Body of pancreas (tissue), 4 donors: ENCODE measurements at regions not wholly inside any gene's neighbourhood (a gene's known extent, or its start where the extent isn't known, plus 50 kb on each side); places are given as distances from the start of the nearest gene placed in this dataset.

Experiments
- ATAC-seq: fragments of 150-250 bp; one replicate; pipeline ENCODE4 v1.9.1; 2016
- DNase-seq, 4 donors: peaks; one replicate each; pipeline ENCODE4 v3.0.0-alpha.2; 2019
- H3K27ac ChIP-seq, 4 donors: fragments of 200-600 bp; sonication (generic); 1 replicate in 3 of 4; 2 replicates in 1 of 4; pipeline versions ENCODE4 v1.5.1 to v1.6.1; 2016 to 2019; ENCODE audit warnings: mild to moderate bottlenecking in 1 of 4, mixed read lengths in 1 of 4, moderate library complexity in 1 of 4
- H3K27me3 ChIP-seq, 2 donors: fragments of 200-600 bp; sonication (generic); one replicate each; pipeline ENCODE4 v1.6.0; 2016; ENCODE audit warnings: mild to moderate bottlenecking in 1 of 2
- H3K36me3 ChIP-seq, 2 donors: fragments of 200-600 bp; sonication (generic); replicated peaks in 1 of 2; 2 replicates each; pipeline ENCODE4 v1.5.1; 2016; ENCODE audit warnings: low read depth in 2 of 2; ENCODE audit not compliant: insufficient read depth in 1 of 2
- H3K4me1 ChIP-seq: fragments of 200-600 bp; sonication (generic); one replicate; pipeline ENCODE4 v1.6.0; 2016
- H3K4me3 ChIP-seq, 2 donors: fragments of 200-600 bp; sonication (generic); 1 replicate in 1 of 2; 2 replicates in 1 of 2; pipeline ENCODE4 v1.5.1; 2016 to 2019
- H3K9me3 ChIP-seq, 3 donors: fragments of 200-600 bp; sonication (generic); 1 replicate in 2 of 3; 2 replicates in 1 of 3; pipeline ENCODE4 v1.5.1; 2016
- POLR2A ChIP-seq, 3 donors: fragments of 450-650 bp; IDR thresholded peaks; one replicate each; pipeline ENCODE4 v1.6.1; 2016; ENCODE audit warnings: antibody characterized with exemption in 3 of 3, mild to moderate bottlenecking in 2 of 3
- WGBS, 2 donors: methylation state at CpG; one replicate each; pipeline ENCODE4 v1.1.5; 2017; 5-methylcytosine and 5-hydroxymethylcytosine counted together
- intact Hi-C: fragments of 100-400 bp; cut with DNase I; formaldehyde crosslinking; loops from one replicate; pipeline ENCODE4 v1.15.1; 2023
- TF ChIP-seq, protein P1 (sequence below), 7 experiments: fragments of 450-650 bp in 4 of 7; fragments of 200-600 bp in 3 of 7; sonication (generic) in 3 of 7; IDR thresholded peaks; one replicate each; pipeline ENCODE4 v1.5.1; 2016 to 2019; ENCODE audit warnings: antibody characterized with exemption in 7 of 7

DNA sequence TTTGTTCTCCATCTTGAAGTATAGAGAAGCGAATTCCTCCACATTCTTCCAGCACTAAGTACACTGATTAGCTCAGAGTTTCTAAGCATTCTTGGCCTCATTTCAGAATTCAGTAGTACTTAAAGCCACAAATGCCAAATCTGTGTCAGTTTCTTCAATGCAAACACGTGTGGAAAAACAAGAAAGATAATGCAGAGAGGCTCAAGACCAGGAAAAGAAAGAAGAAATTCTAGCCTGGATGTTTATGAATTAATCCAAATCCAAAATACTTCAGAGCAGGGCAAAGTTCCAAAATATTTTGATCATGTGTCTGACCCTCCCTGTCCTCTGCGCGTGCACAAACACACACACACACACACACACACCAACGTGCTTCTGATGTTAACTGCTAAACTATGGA lies 457.6 kb downstream of the SLCO4C1 start:
- intact Hi-C loops: no loop called here
- Histone ChIP-seq H3K9me3 (no peaks in the 10 kb centered on the region), H3K36me3 (no peaks in the 10 kb centered on the region), H3K27me3 (no peaks in the 10 kb centered on the region), H3K4me1 (no peaks in the 10 kb centered on the region), H3K4me3 (no peak overlapping the region), H3K27ac (no peak overlapping the region)
- DNase-seq (no peak), ATAC-seq (no peak)
- TF ChIP-seq, protein P1, sequence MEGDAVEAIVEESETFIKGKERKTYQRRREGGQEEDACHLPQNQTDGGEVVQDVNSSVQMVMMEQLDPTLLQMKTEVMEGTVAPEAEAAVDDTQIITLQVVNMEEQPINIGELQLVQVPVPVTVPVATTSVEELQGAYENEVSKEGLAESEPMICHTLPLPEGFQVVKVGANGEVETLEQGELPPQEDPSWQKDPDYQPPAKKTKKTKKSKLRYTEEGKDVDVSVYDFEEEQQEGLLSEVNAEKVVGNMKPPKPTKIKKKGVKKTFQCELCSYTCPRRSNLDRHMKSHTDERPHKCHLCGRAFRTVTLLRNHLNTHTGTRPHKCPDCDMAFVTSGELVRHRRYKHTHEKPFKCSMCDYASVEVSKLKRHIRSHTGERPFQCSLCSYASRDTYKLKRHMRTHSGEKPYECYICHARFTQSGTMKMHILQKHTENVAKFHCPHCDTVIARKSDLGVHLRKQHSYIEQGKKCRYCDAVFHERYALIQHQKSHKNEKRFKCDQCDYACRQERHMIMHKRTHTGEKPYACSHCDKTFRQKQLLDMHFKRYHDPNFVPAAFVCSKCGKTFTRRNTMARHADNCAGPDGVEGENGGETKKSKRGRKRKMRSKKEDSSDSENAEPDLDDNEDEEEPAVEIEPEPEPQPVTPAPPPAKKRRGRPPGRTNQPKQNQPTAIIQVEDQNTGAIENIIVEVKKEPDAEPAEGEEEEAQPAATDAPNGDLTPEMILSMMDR (IDR thresholded peaks at IDR 0.05): no peak
- TF ChIP-seq POLR2A (IDR thresholded peaks at IDR 0.05): no peak
- 46% methylated on average over 5 of the region's 5 CpGs for WGBS, 2 donors

DNA sequence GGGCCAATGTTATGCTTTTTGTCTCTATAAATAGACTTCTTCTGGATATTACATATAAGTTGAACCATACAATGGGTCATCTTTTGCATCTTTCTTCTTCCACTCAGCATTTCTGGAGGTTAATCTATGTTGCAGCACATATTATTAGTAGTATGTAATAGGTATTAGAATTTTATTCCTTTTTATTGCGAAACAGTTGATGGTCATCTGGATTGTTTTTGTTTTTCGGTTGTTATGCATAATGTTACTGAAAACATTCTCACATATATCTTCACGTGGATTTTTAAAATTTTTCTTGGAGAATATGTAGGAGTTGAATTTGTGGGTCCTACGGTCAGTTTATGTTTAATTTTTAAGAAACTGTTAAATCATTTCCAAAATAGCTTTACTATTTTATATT lies 466.8 kb downstream of the SLCO4C1 start:
- intact Hi-C loops: no loop called here
- ATAC-seq: no peak
- 45 to 50% methylated on average over 4 of the region's 4 CpGs for WGBS, 2 donors
- H3K9me3 ChIP-seq: no peaks in the 10 kb centered on the region
- no peak overlapping the region for H3K4me3 ChIP-seq
- no peak for TF ChIP-seq POLR2A (IDR thresholded peaks at IDR 0.05)
- TF ChIP-seq, protein P1 (IDR thresholded peaks at IDR 0.05): no peak
- DNase-seq: no peak
- no peaks in the 10 kb centered on the region for H3K36me3 ChIP-seq
- H3K27me3 ChIP-seq: no peaks in the 10 kb centered on the region
- no peak overlapping the region for H3K27ac ChIP-seq
- no peaks in the 10 kb centered on the region for H3K4me1 ChIP-seq

DNA sequence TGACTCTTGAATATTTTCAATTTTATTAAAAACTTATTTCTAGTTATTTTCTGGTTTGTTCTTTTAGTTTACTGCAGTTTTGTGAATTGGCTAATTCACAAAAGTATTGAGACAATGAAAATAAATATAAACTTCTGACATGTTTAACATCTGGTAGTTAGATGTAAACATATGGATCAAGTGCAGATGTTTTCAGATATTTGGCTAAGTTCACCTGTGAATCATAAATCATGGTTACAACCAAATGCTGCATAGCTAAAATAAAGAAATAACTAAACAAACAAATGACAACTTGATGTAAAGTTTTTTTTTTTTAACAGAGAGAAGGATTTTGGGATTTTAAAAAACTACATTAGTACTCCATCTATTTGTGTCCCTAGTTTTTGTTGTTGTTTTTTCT lies 484.6 kb downstream of the SLCO4C1 start:
- H3K36me3 ChIP-seq: no peaks in the 10 kb centered on the region
- H3K4me3 ChIP-seq: no peak overlapping the region
- TF ChIP-seq, protein P1 (IDR thresholded peaks at IDR 0.05): no peak
- no peak for TF ChIP-seq POLR2A (IDR thresholded peaks at IDR 0.05)
- DNase-seq (no peak), ATAC-seq (no peak)
- H3K27me3 ChIP-seq: no peaks in the 10 kb centered on the region
- H3K4me1 ChIP-seq: no peaks in the 10 kb centered on the region
- H3K27ac ChIP-seq: no peak overlapping the region
- intact Hi-C loops: no loop called here
- H3K9me3 ChIP-seq: no peaks in the 10 kb centered on the region

DNA sequence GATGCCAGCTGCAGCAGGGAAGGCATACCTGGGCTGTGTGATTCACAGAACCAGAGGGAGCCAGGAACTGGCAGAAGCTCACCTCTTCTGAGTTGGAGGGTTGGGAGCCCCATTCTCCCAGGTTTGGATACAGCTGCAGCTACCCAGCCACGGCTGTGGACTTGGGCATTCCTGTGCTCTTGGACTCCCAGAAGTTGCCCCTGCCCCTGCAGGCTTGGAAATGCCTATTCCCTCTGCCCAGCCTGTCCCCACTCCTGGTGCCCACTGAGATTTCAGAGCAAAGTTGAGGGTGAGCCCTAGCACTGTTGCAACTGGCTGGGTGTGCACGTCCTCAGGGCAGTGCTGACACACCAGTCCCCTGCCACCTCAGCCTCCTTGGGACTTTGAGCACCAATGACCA lies 489.7 kb downstream of the SLCO4C1 start:
- no peak for DNase-seq
- Histone ChIP-seq H3K27me3 (no peaks in the 10 kb centered on the region), H3K4me3 (no peak overlapping the region), H3K4me1 (no peaks in the 10 kb centered on the region), H3K9me3 (no peaks in the 10 kb centered on the region), H3K27ac (no peak overlapping the region), H3K36me3 (no peaks in the 10 kb centered on the region)
- 44 to 47% methylated on average over 1 to 2 of the region's 2 CpGs for WGBS, 2 donors
- intact Hi-C loops: no loop called here
- TF ChIP-seq POLR2A (IDR thresholded peaks at IDR 0.05): no peak
- TF ChIP-seq, protein P1 (IDR thresholded peaks at IDR 0.05): no peak
- no peak for ATAC-seq

DNA sequence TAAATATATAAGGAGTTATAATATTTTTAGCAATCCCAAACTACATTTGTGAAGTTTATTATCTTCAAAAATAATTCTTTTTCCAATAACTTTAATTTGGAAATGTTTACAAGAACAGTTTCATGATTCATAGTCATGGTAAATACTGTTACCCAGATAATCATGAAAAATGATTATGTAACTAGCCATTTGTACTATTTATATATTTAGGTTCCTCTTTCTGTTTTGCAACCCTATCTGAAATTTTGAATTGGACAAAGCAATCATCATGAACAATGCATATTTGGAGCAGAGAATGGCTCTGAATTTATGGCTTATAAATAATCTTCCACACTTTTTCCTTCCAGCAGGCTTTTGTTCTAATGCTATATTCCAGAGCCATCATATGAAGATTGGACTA lies 499.7 kb downstream of the SLCO4C1 start:
- no peak overlapping the region for H3K27ac ChIP-seq
- H3K27me3 ChIP-seq: no peaks in the 10 kb centered on the region
- H3K9me3 ChIP-seq: no peaks in the 10 kb centered on the region
- H3K36me3 ChIP-seq: no peaks in the 10 kb centered on the region
- TF ChIP-seq, protein P1 (IDR thresholded peaks at IDR 0.05): no peak
- DNase-seq: no peak
- no peak for ATAC-seq
- H3K4me1 ChIP-seq: no peaks in the 10 kb centered on the region
- H3K4me3 ChIP-seq: no peak overlapping the region
- intact Hi-C loops: no loop called here
